ENCODE measurements at regions not wholly inside any gene's neighbourhood (a gene's known extent, or its start where the extent isn't known, plus 50 kb on each side); places are given as distances from the start of the nearest gene placed in this dataset.
A peak's percentile ranks its signal among the peaks of the same experiment; 100 is the strongest.

DNA sequence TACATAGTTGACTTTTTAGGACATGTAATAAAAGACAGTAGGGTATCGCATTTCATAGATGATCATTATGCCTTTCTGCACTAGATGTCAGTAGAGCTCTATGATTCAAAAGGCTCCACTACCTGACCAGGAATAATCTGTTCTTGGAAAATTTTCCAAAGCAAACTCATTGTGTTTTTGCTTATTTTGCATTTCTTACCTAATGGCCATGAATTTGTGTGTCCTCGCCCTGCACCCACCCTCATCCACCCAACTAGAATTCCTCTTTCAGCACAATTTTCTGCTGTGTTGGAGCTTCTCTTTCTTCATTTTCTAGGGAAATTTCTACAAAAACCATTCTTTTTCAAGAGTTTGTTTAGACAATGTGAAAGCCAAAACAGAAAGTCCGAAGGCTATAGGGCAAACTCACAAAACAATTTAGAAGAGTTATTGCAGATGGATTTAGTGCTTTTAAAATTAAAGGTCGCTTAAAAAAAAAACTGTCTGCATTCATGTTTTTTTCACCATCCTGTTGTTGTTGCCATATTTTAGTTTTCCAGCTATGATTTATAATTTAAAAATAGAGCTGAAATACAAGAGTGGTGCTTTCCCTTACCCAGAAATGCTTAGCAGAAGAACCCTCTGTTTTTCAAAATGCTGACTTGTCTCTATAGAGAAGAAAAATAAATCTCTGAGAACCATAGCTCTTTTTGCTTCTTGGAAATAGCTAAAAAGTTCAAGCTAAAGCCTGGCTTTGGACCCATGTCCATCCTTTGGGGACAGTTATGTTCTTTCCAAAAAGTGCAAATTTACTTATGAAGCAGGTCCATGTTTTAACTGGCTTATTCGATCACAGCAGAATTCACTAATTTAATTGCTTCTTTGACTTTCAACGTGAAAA, 183.7 kb downstream of the SPATA18 start:
- TF ChIP-seq, protein P1, sequence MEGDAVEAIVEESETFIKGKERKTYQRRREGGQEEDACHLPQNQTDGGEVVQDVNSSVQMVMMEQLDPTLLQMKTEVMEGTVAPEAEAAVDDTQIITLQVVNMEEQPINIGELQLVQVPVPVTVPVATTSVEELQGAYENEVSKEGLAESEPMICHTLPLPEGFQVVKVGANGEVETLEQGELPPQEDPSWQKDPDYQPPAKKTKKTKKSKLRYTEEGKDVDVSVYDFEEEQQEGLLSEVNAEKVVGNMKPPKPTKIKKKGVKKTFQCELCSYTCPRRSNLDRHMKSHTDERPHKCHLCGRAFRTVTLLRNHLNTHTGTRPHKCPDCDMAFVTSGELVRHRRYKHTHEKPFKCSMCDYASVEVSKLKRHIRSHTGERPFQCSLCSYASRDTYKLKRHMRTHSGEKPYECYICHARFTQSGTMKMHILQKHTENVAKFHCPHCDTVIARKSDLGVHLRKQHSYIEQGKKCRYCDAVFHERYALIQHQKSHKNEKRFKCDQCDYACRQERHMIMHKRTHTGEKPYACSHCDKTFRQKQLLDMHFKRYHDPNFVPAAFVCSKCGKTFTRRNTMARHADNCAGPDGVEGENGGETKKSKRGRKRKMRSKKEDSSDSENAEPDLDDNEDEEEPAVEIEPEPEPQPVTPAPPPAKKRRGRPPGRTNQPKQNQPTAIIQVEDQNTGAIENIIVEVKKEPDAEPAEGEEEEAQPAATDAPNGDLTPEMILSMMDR (IDR thresholded peaks at IDR 0.05; ENCODE audit: low read length), result peak; percentile 33; the same call in 1 of the 2 replicates
- TF ChIP-seq EZH2 (IDR thresholded peaks at IDR 0.05; ENCODE audit: borderline replicate concordance, low read length), result no peak
